Transverse colon (tissue), 3 donors: ENCODE measurements at regions not wholly inside any gene's neighbourhood (a gene's known extent, or its start where the extent isn't known, plus 50 kb on each side); places are given as distances from the start of the nearest gene placed in this dataset.

Experiments
- CTCF ChIP-seq, 5 experiments: fragments of 200-600 bp in 3 of 5; fragments of 450-650 bp in 2 of 5; sonication (generic) in 3 of 5; IDR thresholded peaks; 1 replicate in 2 of 5; 2 replicates in 3 of 5; pipeline ENCODE4 v1.5.1; 2016 to 2017; ENCODE audit warnings: antibody characterized with exemption in 5 of 5, inconsistent platforms in 3 of 5, mild to moderate bottlenecking in 2 of 5, moderate library complexity in 1 of 5
- EP300 ChIP-seq: sonication (generic); formaldehyde crosslinking; IDR thresholded peaks from one replicate; pipeline ENCODE4 v1.6.1; 2017; ENCODE audit warnings: antibody characterized with exemption, low read depth

GRCh38 chr5:179414459-179415261, 69.4 kb upstream of the ADAMTS2 start:
- TF ChIP-seq CTCF (IDR thresholded peaks at IDR 0.05) = no peak
- TF ChIP-seq EP300 = no peak
